Astrocyte of the spinal cord (primary cell): ENCODE measurements at regions not wholly inside any gene's neighbourhood (a gene's known extent, or its start where the extent isn't known, plus 50 kb on each side); places are given as distances from the start of the nearest gene placed in this dataset.
A peak's percentile ranks its signal among the peaks of the same experiment; 100 is the strongest.

Experiments
- DNase-seq: peaks from one replicate; pipeline ENCODE4 v3.0.0; 2011; ENCODE audit warnings: low read depth, low spot score
- H3K4me3 ChIP-seq: 2 replicates; pipeline ENCODE4 v1.5.1; 2011; ENCODE audit warnings: low read depth, mild to moderate bottlenecking, low read length, moderate library complexity
- CTCF ChIP-seq: IDR thresholded peaks from 2 replicates; pipeline ENCODE4 v1.5.1; 2012; ENCODE audit warnings: low read depth, mild to moderate bottlenecking, low read length, inconsistent platforms
- in situ Hi-C: cut with HindIII; loops from 2 replicates; pipeline ENCODE4 v1.10.0; 2017; ENCODE audit warnings: low sequenced_read_pairs

- no peak overlapping the region for H3K4me3 ChIP-seq
- in situ Hi-C loops: no loop called here
- no peak for TF ChIP-seq CTCF
- DNase-seq: no peak
Measured at GRCh38 chr2:221693365-221693764, 121.3 kb upstream of the EPHA4 start.

- in situ Hi-C loops: no loop called here
- no peak for TF ChIP-seq CTCF
- H3K4me3 ChIP-seq: no peak overlapping the region
- no peak for DNase-seq
Measured at GRCh38 chr2:221691571-221691970, 119.5 kb upstream of the EPHA4 start.

DNA sequence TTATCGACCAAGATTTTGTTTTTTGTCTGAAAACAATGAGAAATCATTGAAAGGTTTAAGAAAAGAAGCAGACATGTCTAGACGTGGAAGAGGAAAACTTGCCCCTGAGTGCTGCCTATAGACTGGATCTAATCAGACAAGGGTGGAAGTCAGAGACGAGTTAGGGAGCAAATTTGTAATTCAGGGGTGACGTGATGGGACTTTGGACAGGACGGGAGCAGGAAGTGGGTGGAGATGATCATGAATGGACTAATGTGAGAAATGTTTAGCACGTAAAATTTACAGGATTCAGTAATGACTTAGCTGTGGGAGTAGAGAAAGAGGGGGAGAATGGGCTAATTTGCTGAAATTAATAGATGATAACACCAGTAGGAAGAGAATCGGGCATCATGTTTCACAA lies 117.0 kb upstream of the EPHA4 start:
- H3K4me3 ChIP-seq: no peak overlapping the region
- in situ Hi-C loops: no loop called here
- no peak for TF ChIP-seq CTCF
- no peak for DNase-seq

- no peak for TF ChIP-seq CTCF
- H3K4me3 ChIP-seq: no peak overlapping the region
- no peak for DNase-seq
- in situ Hi-C loops: no loop called here
Measured at GRCh38 chr2:221680548-221680947, 108.4 kb upstream of the EPHA4 start.

GRCh38 chr2:221677688-221678087 lies 105.6 kb upstream of the EPHA4 start:
- TF ChIP-seq CTCF: no peak
- no peak overlapping the region for H3K4me3 ChIP-seq
- in situ Hi-C loops: no loop called here
- no peak for DNase-seq

DNA sequence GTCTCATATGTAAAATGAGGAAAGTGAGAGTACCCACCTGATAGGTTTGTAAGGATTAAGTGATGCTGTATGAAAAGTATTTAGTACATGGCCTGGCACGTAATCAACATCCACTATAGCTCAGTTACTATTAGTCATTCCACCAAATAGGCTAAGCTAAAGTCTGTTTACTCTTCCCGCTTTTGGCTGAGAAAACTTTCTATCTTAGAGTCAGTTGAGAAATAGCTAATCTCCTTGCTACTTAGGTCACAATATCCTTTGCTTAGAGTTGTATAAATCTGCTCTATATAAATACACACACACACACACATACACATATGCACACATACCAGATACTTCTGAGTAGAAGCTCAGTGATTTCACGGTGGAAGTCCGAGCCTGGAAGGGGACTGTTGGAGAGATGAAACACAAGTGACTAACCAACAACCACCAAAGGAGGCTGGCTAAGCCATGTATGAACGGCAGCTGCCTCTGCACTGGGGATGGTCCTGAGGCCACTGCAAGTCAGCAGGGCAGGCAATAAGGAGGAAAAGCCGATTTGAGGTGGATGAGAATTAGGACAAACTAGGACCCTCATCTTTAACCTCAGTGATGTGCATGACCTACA lies 104.6 kb upstream of the EPHA4 start:
- peak; percentile 34 for DNase-seq
- TF ChIP-seq CTCF: no peak
- no peak overlapping the region for H3K4me3 ChIP-seq
- in situ Hi-C loops: no loop called here
